Keratinocyte (primary cell): ENCODE measurements at regions not wholly inside any gene's neighbourhood (a gene's known extent, or its start where the extent isn't known, plus 50 kb on each side); places are given as distances from the start of the nearest gene placed in this dataset.

ENCODE experiments used
- DNase-seq: peaks from one replicate; pipeline ENCODE4 v3.0.0-alpha.2; 2011; ENCODE audit warnings: low read depth, missing footprints, low spot score
- FAIRE-seq: peaks from 2 replicates; lab custom pipeline; 2011; peaks lifted over from hg19 to GRCh38; lab: Jason Lieb, UNC
- H2AFZ ChIP-seq: 2 replicates; pipeline ENCODE4 v1.6.0; 2012; ENCODE audit warnings: low read length, control low read depth, inconsistent platforms; ENCODE audit not compliant: control insufficient read depth
- H3K27ac ChIP-seq: 2 replicates; pipeline ENCODE4 v1.5.1; 2011; ENCODE audit warnings: low read length; ENCODE audit not compliant: control insufficient read depth, insufficient read depth
- H3K27me3 ChIP-seq: 3 replicates; pipeline ENCODE4 v1.6.0; 2011; ENCODE audit warnings: low read length; ENCODE audit not compliant: control insufficient read depth, insufficient read depth; ENCODE audit errors: extremely low read depth
- H3K36me3 ChIP-seq, 2 experiments: 2 replicates in 1 of 2; 3 replicates in 1 of 2; pipeline ENCODE4 v1.5.1; 2011; ENCODE audit warnings: low read length in 2 of 2, mild to moderate bottlenecking in 1 of 2; ENCODE audit not compliant: control insufficient read depth in 2 of 2, insufficient read depth in 2 of 2; ENCODE audit errors: extremely low read depth in 1 of 2
- H3K4me1 ChIP-seq: 3 replicates; pipeline ENCODE4 v1.5.1; 2011; ENCODE audit warnings: low read length; ENCODE audit not compliant: control insufficient read depth, insufficient read depth; ENCODE audit errors: extremely low read depth
- H3K4me2 ChIP-seq: 3 replicates; pipeline ENCODE4 v1.6.0; 2011; ENCODE audit warnings: low read depth, low read length; ENCODE audit not compliant: control insufficient read depth, insufficient read depth; ENCODE audit errors: extremely low read depth
- H3K4me3 ChIP-seq, 3 experiments: fragments of 200-600 bp in 1 of 3; sonication (generic) in 1 of 3; 2 replicates in 2 of 3; 3 replicates in 1 of 3; pipeline ENCODE4 v1.5.1; 2011 to 2016; ENCODE audit warnings: low read length in 3 of 3, mild to moderate bottlenecking in 3 of 3, control low read depth in 2 of 3, inconsistent platforms in 1 of 3, low read depth in 1 of 3, mixed read lengths in 1 of 3, mixed run types in 1 of 3, moderate library complexity in 1 of 3; ENCODE audit not compliant: control insufficient read depth in 2 of 3, insufficient read depth in 2 of 3; ENCODE audit errors: extremely low read depth in 1 of 3
- H3K79me2 ChIP-seq: 2 replicates; pipeline ENCODE4 v1.6.0; 2012; ENCODE audit warnings: low read length; ENCODE audit not compliant: control insufficient read depth, insufficient read depth
- H3K9ac ChIP-seq: 3 replicates; pipeline ENCODE4 v1.6.0; 2011; ENCODE audit warnings: low read length; ENCODE audit not compliant: control insufficient read depth, insufficient read depth; ENCODE audit errors: extremely low read depth
- H3K9me1 ChIP-seq: 3 replicates; pipeline ENCODE4 v1.6.0; 2011; ENCODE audit warnings: low read length; ENCODE audit not compliant: control insufficient read depth, insufficient read depth; ENCODE audit errors: extremely low read depth
- H3K9me3 ChIP-seq: 2 replicates; pipeline ENCODE4 v1.5.1; 2012; ENCODE audit warnings: low read depth, low read length; ENCODE audit not compliant: control insufficient read depth
- H4K20me1 ChIP-seq: 3 replicates; pipeline ENCODE4 v1.6.0; 2011; ENCODE audit warnings: low read length; ENCODE audit not compliant: control insufficient read depth, insufficient read depth; ENCODE audit errors: extremely low read depth
- EZH2 ChIP-seq: IDR thresholded peaks from one replicate; pipeline ENCODE4 v1.6.1; 2012; ENCODE audit warnings: inconsistent platforms, mild to moderate bottlenecking, low read length, moderate library complexity
- dilution Hi-C: fragments of 300-500 bp; cut with MboI; formaldehyde crosslinking; loops from one replicate; pipeline ENCODE4 v1.7.0; 2020; ENCODE audit warnings: low sequenced_read_pairs; ENCODE audit not compliant: extremely low pct_ligation_motif_present
- TF ChIP-seq, protein P1 (sequence below), 3 experiments: IDR thresholded peaks in 1 of 3; conservative IDR thresholded peaks in 1 of 3; optimal IDR thresholded peaks in 1 of 3; 2 replicates in 2 of 3; 3 replicates in 1 of 3; pipeline versions ENCODE3 to v1.5.1; 2011; ENCODE audit warnings: low read length in 3 of 3, mild to moderate bottlenecking in 3 of 3, moderate library complexity in 2 of 3, control low read depth in 1 of 3, inconsistent platforms in 1 of 3; ENCODE audit not compliant: insufficient read depth in 2 of 3; ENCODE audit errors: extremely low read depth in 1 of 3

DNA sequence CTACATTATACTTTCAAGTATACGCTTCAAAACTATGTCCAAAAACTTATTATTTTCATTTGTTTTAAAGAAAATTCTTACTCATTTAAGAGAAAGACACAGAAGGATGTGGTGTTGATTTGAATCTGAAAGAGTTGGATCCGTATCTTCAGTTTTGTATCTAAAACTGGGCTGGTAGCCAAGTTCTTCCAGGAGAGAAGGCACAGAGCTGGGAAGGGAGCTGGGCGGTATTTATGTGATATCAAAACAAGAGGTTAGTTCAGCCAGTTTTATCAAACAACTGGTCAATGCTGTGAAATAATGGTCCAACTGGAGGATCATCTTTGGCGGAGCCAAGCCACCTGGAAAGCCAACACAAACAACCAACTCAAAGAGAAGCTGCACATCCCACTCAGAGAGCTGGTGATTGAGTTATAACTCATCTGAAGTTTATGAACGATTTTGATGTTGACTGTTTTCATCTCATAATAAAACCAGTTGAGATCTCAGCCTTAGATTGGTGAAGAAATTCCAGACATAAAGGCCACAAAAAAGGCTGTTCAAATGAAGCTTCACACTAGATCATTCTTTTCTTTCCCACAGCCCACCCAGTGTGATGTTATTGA is 489.6 kb upstream of the RASGRP1 start:
- Histone ChIP-seq H3K79me2 (no peaks in the 10 kb centered on the region), H3K27ac (no peak overlapping the region), H4K20me1 (no peaks in the 10 kb centered on the region), H3K9me1 (no peaks in the 10 kb centered on the region), H3K27me3 (no peaks in the 10 kb centered on the region), H3K4me3 (no peak overlapping the region), H3K4me2 (no peak overlapping the region), H3K4me1 (no peaks in the 10 kb centered on the region), H2AFZ (no peak overlapping the region), H3K9me3 (no peaks in the 10 kb centered on the region), H3K9ac (no peak overlapping the region), H3K36me3 (no peaks in the 10 kb centered on the region)
- dilution Hi-C loops = no loop called here
- DNase-seq (no peak), FAIRE-seq (no peak)
- TF ChIP-seq, protein P1, sequence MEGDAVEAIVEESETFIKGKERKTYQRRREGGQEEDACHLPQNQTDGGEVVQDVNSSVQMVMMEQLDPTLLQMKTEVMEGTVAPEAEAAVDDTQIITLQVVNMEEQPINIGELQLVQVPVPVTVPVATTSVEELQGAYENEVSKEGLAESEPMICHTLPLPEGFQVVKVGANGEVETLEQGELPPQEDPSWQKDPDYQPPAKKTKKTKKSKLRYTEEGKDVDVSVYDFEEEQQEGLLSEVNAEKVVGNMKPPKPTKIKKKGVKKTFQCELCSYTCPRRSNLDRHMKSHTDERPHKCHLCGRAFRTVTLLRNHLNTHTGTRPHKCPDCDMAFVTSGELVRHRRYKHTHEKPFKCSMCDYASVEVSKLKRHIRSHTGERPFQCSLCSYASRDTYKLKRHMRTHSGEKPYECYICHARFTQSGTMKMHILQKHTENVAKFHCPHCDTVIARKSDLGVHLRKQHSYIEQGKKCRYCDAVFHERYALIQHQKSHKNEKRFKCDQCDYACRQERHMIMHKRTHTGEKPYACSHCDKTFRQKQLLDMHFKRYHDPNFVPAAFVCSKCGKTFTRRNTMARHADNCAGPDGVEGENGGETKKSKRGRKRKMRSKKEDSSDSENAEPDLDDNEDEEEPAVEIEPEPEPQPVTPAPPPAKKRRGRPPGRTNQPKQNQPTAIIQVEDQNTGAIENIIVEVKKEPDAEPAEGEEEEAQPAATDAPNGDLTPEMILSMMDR (optimal IDR thresholded peaks at IDR 0.05 in 1 of 3, IDR thresholded peaks at IDR 0.05 in 1 of 3, conservative IDR thresholded peaks at IDR 0.05 in 1 of 3; ENCODE audit: extremely low read depth in 1 of 3, insufficient read depth in 2 of 3, low read length in 3 of 3) = no peak
- no peak for TF ChIP-seq EZH2

DNA sequence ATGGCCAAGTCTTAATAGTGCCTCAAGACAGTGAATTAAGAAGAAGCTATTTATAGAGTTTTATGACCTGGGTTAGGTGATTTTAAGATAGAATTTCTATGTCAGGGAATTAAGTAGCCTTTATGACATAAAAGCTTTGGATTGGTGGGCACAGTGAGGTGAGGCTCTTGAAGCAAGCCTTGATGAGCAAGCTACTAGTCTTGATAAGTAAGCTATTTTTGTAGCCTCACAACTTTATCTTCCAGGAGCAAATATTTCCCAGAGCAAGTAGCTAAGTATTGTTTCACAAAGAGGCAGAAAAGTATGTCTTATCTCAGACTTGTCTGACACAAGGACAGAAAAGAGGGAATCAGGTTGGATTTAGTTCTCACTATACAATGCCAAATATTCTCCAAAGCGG is 491.7 kb upstream of the RASGRP1 start:
- TF ChIP-seq, protein P1 (optimal IDR thresholded peaks at IDR 0.05 in 1 of 3, IDR thresholded peaks at IDR 0.05 in 1 of 3, conservative IDR thresholded peaks at IDR 0.05 in 1 of 3; ENCODE audit: extremely low read depth in 1 of 3, insufficient read depth in 2 of 3, low read length in 3 of 3) = no peak
- TF ChIP-seq EZH2 = no peak
- Histone ChIP-seq H3K9me3 (no peaks in the 10 kb centered on the region), H3K4me3 (no peak overlapping the region), H3K79me2 (no peaks in the 10 kb centered on the region), H3K9me1 (no peaks in the 10 kb centered on the region), H3K9ac (no peak overlapping the region), H3K4me1 (no peaks in the 10 kb centered on the region), H3K27ac (no peak overlapping the region), H2AFZ (no peak overlapping the region), H3K27me3 (no peaks in the 10 kb centered on the region), H4K20me1 (no peaks in the 10 kb centered on the region), H3K4me2 (no peak overlapping the region), H3K36me3 (no peaks in the 10 kb centered on the region)
- no peak for FAIRE-seq
- dilution Hi-C loops = no loop called here
- DNase-seq = no peak
